WTC11 (cell line): ENCODE measurements at regions not wholly inside any gene's neighbourhood (a gene's known extent, or its start where the extent isn't known, plus 50 kb on each side); places are given as distances from the start of the nearest gene placed in this dataset.

Experiments
- ATAC-seq: fragments of 200-7000 bp; cut with Tn5 transposase; 2 replicates; pipeline ENCODE4 v1.10.0; 2021; ENCODE audit warnings: mild to moderate bottlenecking, moderate library complexity
- CTCF ChIA-PET: fragments of 300-600 bp; sonication (Branson Sonifier 250); formaldehyde crosslinking; loops from one replicate; lab custom pipeline; 2021; ENCODE audit warnings: antibody characterized with exemption; lab: Charles Lee
- POLR2A ChIA-PET: fragments of 350-600 bp; sonication (Branson Sonifier 250); formaldehyde crosslinking; loops from one replicate; lab custom pipeline; 2021; ENCODE audit warnings: antibody characterized with exemption; lab: Charles Lee
- DNase-seq: peaks from one replicate; pipeline ENCODE4 v3.0.0; 2021; ENCODE audit warnings: low spot score
- H3K27ac Mint-ChIP-seq: 2 replicates; pipeline ENCODE4 v1.8.0; 2021; ENCODE audit warnings: mixed read lengths
- H3K27me3 Mint-ChIP-seq: 2 replicates; pipeline ENCODE4 v1.8.0; 2021; ENCODE audit warnings: low read depth, mild to moderate bottlenecking, moderate library complexity, mixed read lengths
- H3K36me3 Mint-ChIP-seq: 2 replicates; pipeline ENCODE4 v1.8.0; 2021; ENCODE audit warnings: mixed read lengths
- H3K4me1 Mint-ChIP-seq: 2 replicates; pipeline ENCODE4 v1.8.0; 2022; ENCODE audit warnings: mixed read lengths
- H3K4me3 Mint-ChIP-seq: 2 replicates; pipeline ENCODE4 v1.8.0; 2021; ENCODE audit warnings: mild to moderate bottlenecking, moderate library complexity, mixed read lengths
- H3K9me3 Mint-ChIP-seq: 2 replicates; pipeline ENCODE4 v1.8.0; 2021; ENCODE audit warnings: mixed read lengths
- CBFB ChIP-seq: sonication (generic); formaldehyde crosslinking; IDR thresholded peaks from 2 replicates; pipeline ENCODE4 v1.8.1; 2022; ENCODE audit warnings: mild to moderate bottlenecking, low read depth, missing genetic modification reagents
- CREM ChIP-seq: sonication (generic); formaldehyde crosslinking; IDR thresholded peaks from 2 replicates; pipeline ENCODE4 v1.8.1; 2022; ENCODE audit warnings: mild to moderate bottlenecking, missing genetic modification reagents, moderate library complexity
- ELF4 ChIP-seq: sonication (generic); formaldehyde crosslinking; IDR thresholded peaks from 2 replicates; pipeline ENCODE4 v1.8.1; 2022; ENCODE audit warnings: low read depth, mild to moderate bottlenecking, moderate library complexity, missing genetic modification reagents
- FOXJ3 ChIP-seq: sonication (generic); formaldehyde crosslinking; IDR thresholded peaks from 2 replicates; pipeline ENCODE4 v1.9.0; 2021; ENCODE audit warnings: missing genetic modification reagents, mild to moderate bottlenecking, borderline replicate concordance
- IRF1 ChIP-seq: sonication (generic); formaldehyde crosslinking; IDR thresholded peaks from 2 replicates; pipeline ENCODE4 v1.8.0; 2023; ENCODE audit warnings: missing genetic modification reagents
- JUN ChIP-seq: sonication (generic); formaldehyde crosslinking; IDR thresholded peaks from 2 replicates; pipeline ENCODE4 v1.8.0; 2023; ENCODE audit warnings: mild to moderate bottlenecking, missing genetic modification reagents
- KAT7 ChIP-seq: sonication (generic); formaldehyde crosslinking; IDR thresholded peaks from 2 replicates; pipeline ENCODE4 v1.8.1; 2023; ENCODE audit warnings: missing genetic modification reagents, mild to moderate bottlenecking, borderline replicate concordance
- PRRX2 ChIP-seq: fragments of 250-450 bp; sonication (Bioruptor Pico); IDR thresholded peaks from 2 replicates; pipeline ENCODE4 v1.8.0; 2021; ENCODE audit warnings: mild to moderate bottlenecking
- RELA ChIP-seq: sonication (generic); formaldehyde crosslinking; IDR thresholded peaks from 2 replicates; pipeline ENCODE4 v1.8.1; 2022; ENCODE audit warnings: missing genetic modification reagents, mild to moderate bottlenecking, borderline replicate concordance
- SOX15 ChIP-seq: fragments of 250-450 bp; sonication (Bioruptor Pico); IDR thresholded peaks from 2 replicates; pipeline ENCODE4 v1.9.0; 2021; ENCODE audit warnings: mild to moderate bottlenecking
- TEAD4 ChIP-seq: sonication (generic); formaldehyde crosslinking; IDR thresholded peaks from 2 replicates; pipeline ENCODE4 v1.8.0; 2022; ENCODE audit warnings: mild to moderate bottlenecking, missing genetic modification reagents
- ZBTB43 ChIP-seq: sonication (generic); formaldehyde crosslinking; IDR thresholded peaks from 2 replicates; pipeline ENCODE4 v1.8.1; 2023; ENCODE audit warnings: mild to moderate bottlenecking, missing genetic modification reagents
- ZNF121 ChIP-seq: sonication (generic); formaldehyde crosslinking; IDR thresholded peaks from 2 replicates; pipeline ENCODE4 v1.8.0; 2023; ENCODE audit warnings: missing genetic modification reagents
- ZNF138 ChIP-seq: sonication (generic); formaldehyde crosslinking; conservative IDR thresholded peaks from 2 replicates; pipeline ENCODE4 v1.8.1; 2022; ENCODE audit warnings: mild to moderate bottlenecking, moderate library complexity, missing genetic modification reagents
- ZNF281 ChIP-seq: sonication (generic); formaldehyde crosslinking; IDR thresholded peaks from 2 replicates; pipeline ENCODE4 v1.8.0; 2023; ENCODE audit warnings: mild to moderate bottlenecking, missing genetic modification reagents
- ZNF396 ChIP-seq: fragments of 250-450 bp; sonication (Bioruptor Pico); IDR thresholded peaks from 2 replicates; pipeline ENCODE4 v1.8.0; 2021; ENCODE audit warnings: mild to moderate bottlenecking, moderate library complexity, borderline replicate concordance
- ZNF532 ChIP-seq: fragments of 250-450 bp; sonication (Bioruptor Pico); IDR thresholded peaks from 2 replicates; pipeline ENCODE4 v1.9.0; 2021; ENCODE audit warnings: mild to moderate bottlenecking, borderline replicate concordance
- TF ChIP-seq, protein P1 (sequence below): sonication (generic); formaldehyde crosslinking; IDR thresholded peaks from 2 replicates; pipeline ENCODE4 v1.8.0; 2022; ENCODE audit warnings: mild to moderate bottlenecking, missing genetic modification reagents
- TF ChIP-seq, protein P2 (sequence below): fragments of 250-450 bp; sonication (Bioruptor Pico); IDR thresholded peaks from 2 replicates; pipeline ENCODE4 v1.9.0; 2021; ENCODE audit warnings: moderate library complexity, mild to moderate bottlenecking, inconsistent platforms, borderline replicate concordance
- TF ChIP-seq, protein P3 (sequence below): sonication (generic); formaldehyde crosslinking; IDR thresholded peaks from 2 replicates; pipeline ENCODE4 v1.8.1; 2023; ENCODE audit warnings: mild to moderate bottlenecking, missing genetic modification reagents, moderate library complexity
- TF ChIP-seq, protein P4 (sequence below): fragments of 250-450 bp; sonication (Bioruptor Pico); conservative IDR thresholded peaks from 2 replicates; pipeline ENCODE4 v1.9.0; 2021; ENCODE audit warnings: mild to moderate bottlenecking
- TF ChIP-seq, protein P5 (sequence below): sonication (generic); formaldehyde crosslinking; IDR thresholded peaks from 2 replicates; pipeline ENCODE4 v1.8.1; 2022; ENCODE audit warnings: low read depth, mild to moderate bottlenecking, moderate library complexity, missing genetic modification reagents, borderline replicate concordance

DNA sequence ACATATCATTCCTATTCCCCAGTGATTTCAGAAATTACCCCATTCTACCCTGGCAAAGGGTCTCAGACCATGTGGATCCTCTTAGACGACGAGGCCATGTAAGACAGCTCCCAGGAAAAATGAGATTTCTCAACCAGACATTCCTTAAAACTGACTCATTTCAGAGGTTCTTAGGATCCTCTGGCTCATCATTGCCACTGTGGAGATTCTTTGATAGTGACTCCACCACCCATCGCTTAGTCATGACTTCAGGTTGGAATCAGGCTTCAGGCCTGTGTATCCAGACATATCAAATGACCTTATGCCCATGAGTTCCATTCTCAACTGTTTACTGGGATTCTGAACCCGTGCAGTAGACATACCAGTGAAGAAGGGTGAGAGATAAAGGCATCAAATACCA, 245.6 kb upstream of the TCF4 start (continued):
- TF ChIP-seq ZNF281 (CRISPR knock-in tag) (no peak), ZNF396 (CRISPR knock-in tag) (no peak), FOXJ3 (no peak), RELA (CRISPR knock-in tag) (no peak), KAT7 (no peak), IRF1 (CRISPR knock-in tag) (no peak), ELF4 (CRISPR knock-in tag) (no peak), JUN (CRISPR knock-in tag) (no peak), ZNF138 (CRISPR knock-in tag) (no peak), ZNF121 (CRISPR knock-in tag) (no peak), PRRX2 (no peak)
- TF ChIP-seq, protein P1, sequence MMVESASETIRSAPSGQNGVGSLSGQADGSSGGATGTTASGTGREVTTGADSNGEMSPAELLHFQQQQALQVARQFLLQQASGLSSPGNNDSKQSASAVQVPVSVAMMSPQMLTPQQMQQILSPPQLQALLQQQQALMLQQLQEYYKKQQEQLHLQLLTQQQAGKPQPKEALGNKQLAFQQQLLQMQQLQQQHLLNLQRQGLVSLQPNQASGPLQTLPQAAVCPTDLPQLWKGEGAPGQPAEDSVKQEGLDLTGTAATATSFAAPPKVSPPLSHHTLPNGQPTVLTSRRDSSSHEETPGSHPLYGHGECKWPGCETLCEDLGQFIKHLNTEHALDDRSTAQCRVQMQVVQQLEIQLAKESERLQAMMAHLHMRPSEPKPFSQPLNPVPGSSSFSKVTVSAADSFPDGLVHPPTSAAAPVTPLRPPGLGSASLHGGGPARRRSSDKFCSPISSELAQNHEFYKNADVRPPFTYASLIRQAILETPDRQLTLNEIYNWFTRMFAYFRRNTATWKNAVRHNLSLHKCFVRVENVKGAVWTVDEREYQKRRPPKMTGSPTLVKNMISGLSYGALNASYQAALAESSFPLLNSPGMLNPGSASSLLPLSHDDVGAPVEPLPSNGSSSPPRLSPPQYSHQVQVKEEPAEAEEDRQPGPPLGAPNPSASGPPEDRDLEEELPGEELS (CRISPR knock-in tag) = no peak
- TF ChIP-seq, protein P2, sequence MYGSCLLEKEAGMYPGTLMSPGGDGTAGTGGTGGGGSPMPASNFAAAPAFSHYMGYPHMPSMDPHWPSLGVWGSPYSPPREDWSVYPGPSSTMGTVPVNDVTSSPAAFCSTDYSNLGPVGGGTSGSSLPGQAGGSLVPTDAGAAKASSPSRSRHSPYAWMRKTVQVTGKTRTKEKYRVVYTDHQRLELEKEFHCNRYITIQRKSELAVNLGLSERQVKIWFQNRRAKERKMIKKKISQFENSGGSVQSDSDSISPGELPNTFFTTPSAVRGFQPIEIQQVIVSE (CRISPR knock-in tag) = no peak
- TF ChIP-seq, protein P3, sequence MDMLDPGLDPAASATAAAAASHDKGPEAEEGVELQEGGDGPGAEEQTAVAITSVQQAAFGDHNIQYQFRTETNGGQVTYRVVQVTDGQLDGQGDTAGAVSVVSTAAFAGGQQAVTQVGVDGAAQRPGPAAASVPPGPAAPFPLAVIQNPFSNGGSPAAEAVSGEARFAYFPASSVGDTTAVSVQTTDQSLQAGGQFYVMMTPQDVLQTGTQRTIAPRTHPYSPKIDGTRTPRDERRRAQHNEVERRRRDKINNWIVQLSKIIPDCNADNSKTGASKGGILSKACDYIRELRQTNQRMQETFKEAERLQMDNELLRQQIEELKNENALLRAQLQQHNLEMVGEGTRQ = no peak
- TF ChIP-seq, protein P4, sequence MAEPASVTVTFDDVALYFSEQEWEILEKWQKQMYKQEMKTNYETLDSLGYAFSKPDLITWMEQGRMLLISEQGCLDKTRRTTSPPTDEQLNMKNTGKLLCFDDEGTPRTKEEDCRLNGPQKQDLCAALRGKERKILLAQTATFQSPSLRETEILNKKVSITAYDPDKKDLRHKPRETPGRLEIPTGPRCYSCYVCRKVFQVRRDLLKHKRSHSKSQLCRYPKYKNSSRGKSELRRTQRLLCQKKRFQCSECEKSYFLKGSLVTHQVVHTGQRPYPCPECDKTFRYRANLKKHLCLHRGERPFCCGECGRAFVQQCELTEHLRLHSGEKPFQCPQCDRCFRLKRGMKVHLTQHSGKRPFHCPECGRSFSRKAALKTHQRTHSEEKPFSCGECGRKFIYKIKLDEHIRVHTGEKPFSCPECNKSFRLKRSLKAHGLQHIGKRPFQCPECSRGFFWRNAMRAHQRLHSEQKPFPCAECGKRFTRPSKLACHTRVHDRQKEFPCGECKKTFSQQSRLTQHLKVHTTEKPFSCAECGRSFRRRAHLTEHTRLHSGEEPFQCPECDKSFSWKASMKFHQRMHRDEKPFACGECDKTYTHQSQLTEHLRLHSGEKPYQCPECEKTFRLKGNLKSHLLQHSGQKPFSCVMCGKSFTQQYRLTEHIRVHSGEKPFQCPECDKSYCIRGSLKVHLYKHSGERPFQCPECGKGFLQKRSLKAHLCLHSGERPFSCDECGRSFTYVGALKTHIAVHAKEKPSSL (CRISPR knock-in tag) = no peak
- TF ChIP-seq, protein P5, sequence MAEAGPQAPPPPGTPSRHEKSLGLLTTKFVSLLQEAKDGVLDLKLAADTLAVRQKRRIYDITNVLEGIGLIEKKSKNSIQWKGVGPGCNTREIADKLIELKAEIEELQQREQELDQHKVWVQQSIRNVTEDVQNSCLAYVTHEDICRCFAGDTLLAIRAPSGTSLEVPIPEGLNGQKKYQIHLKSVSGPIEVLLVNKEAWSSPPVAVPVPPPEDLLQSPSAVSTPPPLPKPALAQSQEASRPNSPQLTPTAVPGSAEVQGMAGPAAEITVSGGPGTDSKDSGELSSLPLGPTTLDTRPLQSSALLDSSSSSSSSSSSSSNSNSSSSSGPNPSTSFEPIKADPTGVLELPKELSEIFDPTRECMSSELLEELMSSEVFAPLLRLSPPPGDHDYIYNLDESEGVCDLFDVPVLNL = no peak

DNA sequence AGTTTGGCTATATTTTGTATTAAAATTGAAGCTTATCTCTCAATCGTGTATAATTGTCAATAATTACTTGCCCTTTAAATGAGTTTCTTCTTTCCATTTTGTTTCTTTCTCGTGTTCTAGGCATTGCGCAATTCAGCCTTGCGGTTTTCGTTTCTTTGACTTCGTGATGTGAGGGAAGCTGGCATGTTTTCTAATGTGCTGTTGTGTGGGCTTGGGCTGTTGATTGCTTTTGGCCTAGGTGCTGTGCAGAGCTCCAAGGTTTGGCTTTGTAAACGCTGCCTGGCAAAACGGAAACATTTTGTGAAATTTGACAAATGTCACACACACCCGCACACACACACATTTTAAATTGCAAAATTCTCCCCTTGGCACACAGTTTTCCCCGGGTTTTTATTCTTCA, 242.6 kb upstream of the TCF4 start:
- DNase-seq (no peak), ATAC-seq (no peak)
- ChIA-PET POLR2A (no interaction called here), CTCF (no interaction called here)
- peaks cover 16% of the 10 kb centered on the region for H3K4me1 Mint-ChIP-seq
- H3K4me3 Mint-ChIP-seq = no peak overlapping the region
- no peaks in the 10 kb centered on the region; the same call in 1 of the 2 replicates for H3K27me3 Mint-ChIP-seq
- H3K9me3 Mint-ChIP-seq = peaks cover 15% of the 10 kb centered on the region
- H3K27ac Mint-ChIP-seq = no peak overlapping the region
- peaks cover 13% of the 10 kb centered on the region for H3K36me3 Mint-ChIP-seq
- TF ChIP-seq CREM (CRISPR knock-in tag) (no peak), TEAD4 (CRISPR knock-in tag) (no peak), FOXJ3 (no peak), ZBTB43 (CRISPR knock-in tag) (no peak), CBFB (CRISPR knock-in tag) (no peak), SOX15 (CRISPR knock-in tag) (no peak), ZNF532 (CRISPR knock-in tag) (no peak)
